ENCODE measurements at regions not wholly inside any gene's neighbourhood (a gene's known extent, or its start where the extent isn't known, plus 50 kb on each side); places are given as distances from the start of the nearest gene placed in this dataset.

GRCh38 chr16:13335879-13336278 lies 434.5 kb downstream of the SHISA9 start:
- TF ChIP-seq POLR2A (IDR thresholded peaks at IDR 0.05; ENCODE audit: low read depth) (no peak), POLR2AphosphoS5 (IDR thresholded peaks at IDR 0.05) (no peak), CTCF (IDR thresholded peaks at IDR 0.05) (no peak), EP300 (IDR thresholded peaks at IDR 0.05) (no peak)
